HG02642 (cell line): ENCODE measurements at regions not wholly inside any gene's neighbourhood (a gene's known extent, or its start where the extent isn't known, plus 50 kb on each side); places are given as distances from the start of the nearest gene placed in this dataset.

Experiments used
- ATAC-seq: cut with Tn5 transposase; IDR thresholded peaks from one replicate; pipeline ENCODE4 v1.9.1; 2021; ENCODE audit warnings: mild to moderate bottlenecking; ENCODE audit not compliant: unreplicated experiment, poor library complexity

GRCh38 chr6:16871047-16871446 is 109.8 kb upstream of the ATXN1 start:
- no peak for ATAC-seq

- no peak for ATAC-seq
Observed at GRCh38 chr6:16868968-16869367, 107.7 kb upstream of the ATXN1 start.

GRCh38 chr6:16857969-16858592 is 96.8 kb upstream of the ATXN1 start:
- ATAC-seq = no peak

- peak; percentile 28 for ATAC-seq
Observed at GRCh38 chr6:16855460-16855859, 94.2 kb upstream of the ATXN1 start.

- ATAC-seq = peak; percentile 70
Observed at GRCh38 chr6:16854986-16855385, 93.7 kb upstream of the ATXN1 start.

GRCh38 chr6:16852671-16853070 is 91.4 kb upstream of the ATXN1 start:
- no peak for ATAC-seq

GRCh38 chr6:16851758-16852157 is 90.5 kb upstream of the ATXN1 start:
- no peak for ATAC-seq

- no peak for ATAC-seq
Observed at GRCh38 chr6:16851044-16851540, 89.8 kb upstream of the ATXN1 start.

- no peak for ATAC-seq
Observed at GRCh38 chr6:16850681-16851026, 89.4 kb upstream of the ATXN1 start.

GRCh38 chr6:16849988-16850680 is 88.9 kb upstream of the ATXN1 start:
- ATAC-seq = no peak

GRCh38 chr6:16849280-16849987 is 88.2 kb upstream of the ATXN1 start:
- ATAC-seq = no peak

- ATAC-seq = no peak
Observed at GRCh38 chr6:16846399-16846778, 85.1 kb upstream of the ATXN1 start.

- ATAC-seq = no peak
Observed at GRCh38 chr6:16844183-16844582, 82.9 kb upstream of the ATXN1 start.

GRCh38 chr6:16842676-16843075 is 81.4 kb upstream of the ATXN1 start:
- no peak for ATAC-seq

GRCh38 chr6:16841241-16841640 is 80.0 kb upstream of the ATXN1 start:
- no peak for ATAC-seq

GRCh38 chr6:16840725-16841124 is 79.5 kb upstream of the ATXN1 start:
- ATAC-seq = no peak

- no peak for ATAC-seq
Observed at GRCh38 chr6:16840291-16840690, 79.0 kb upstream of the ATXN1 start.

GRCh38 chr6:16839631-16840179 is 78.4 kb upstream of the ATXN1 start:
- ATAC-seq = no peak

- no peak for ATAC-seq
Observed at GRCh38 chr6:16837217-16837972, 76.1 kb upstream of the ATXN1 start.

GRCh38 chr6:16836144-16836981 is 75.1 kb upstream of the ATXN1 start:
- peak; percentile 82 for ATAC-seq
